Glutamatergic neuron (in vitro differentiated cells): ENCODE measurements at regions not wholly inside any gene's neighbourhood (a gene's known extent, or its start where the extent isn't known, plus 50 kb on each side); places are given as distances from the start of the nearest gene placed in this dataset.

Source experiments
- DNase-seq: peaks from one replicate; pipeline ENCODE4 v3.0.0; 2022
- H3K27ac Mint-ChIP-seq: one replicate; pipeline ENCODE4 v1.8.0; 2020; ENCODE audit warnings: mild to moderate bottlenecking, mixed read lengths, inconsistent platforms; ENCODE audit not compliant: unreplicated experiment
- H3K27me3 Mint-ChIP-seq: one replicate; pipeline ENCODE4 v1.8.0; 2020; ENCODE audit warnings: mild to moderate bottlenecking, moderate library complexity, mixed read lengths, inconsistent platforms; ENCODE audit not compliant: unreplicated experiment
- H3K36me3 Mint-ChIP-seq: one replicate; pipeline ENCODE4 v1.8.0; 2020; ENCODE audit warnings: mild to moderate bottlenecking, mixed read lengths, inconsistent platforms; ENCODE audit not compliant: unreplicated experiment
- H3K4me1 Mint-ChIP-seq: one replicate; pipeline ENCODE4 v1.8.0; 2020; ENCODE audit warnings: mild to moderate bottlenecking, low read depth, mixed read lengths, inconsistent platforms; ENCODE audit not compliant: unreplicated experiment
- H3K4me3 Mint-ChIP-seq: one replicate; pipeline ENCODE4 v1.8.0; 2020; ENCODE audit warnings: mild to moderate bottlenecking, mixed read lengths, inconsistent platforms; ENCODE audit not compliant: unreplicated experiment
- H3K9me3 Mint-ChIP-seq: one replicate; pipeline ENCODE4 v1.8.0; 2020; ENCODE audit warnings: mild to moderate bottlenecking, moderate library complexity, mixed read lengths, inconsistent platforms; ENCODE audit not compliant: unreplicated experiment
- CTCF ChIP-seq: fragments of 200-600 bp; sonication (generic); IDR thresholded peaks from one replicate; pipeline ENCODE4 v1.5.0; 2021; ENCODE audit not compliant: partially characterized antibody, unreplicated experiment

- Mint-ChIP-seq H3K4me3 (no peak overlapping the region), H3K27me3 (peaks cover 4% of the 10 kb centered on the region), H3K36me3 (no peaks in the 10 kb centered on the region), H3K9me3 (peaks cover 3% of the 10 kb centered on the region), H3K4me1 (no peaks in the 10 kb centered on the region), H3K27ac (no peak overlapping the region)
- no peak for TF ChIP-seq CTCF
- peak; percentile 28 for DNase-seq
Observed at GRCh38 chr12:118763234-118763633, 218.1 kb upstream of the SRRM4 start.

- H3K27me3 Mint-ChIP-seq, result peaks cover 14% of the 10 kb centered on the region
- peaks cover 4% of the 10 kb centered on the region for H3K36me3 Mint-ChIP-seq
- peaks cover 6% of the 10 kb centered on the region for H3K9me3 Mint-ChIP-seq
- peak overlapping the region; percentile 96 for H3K27ac Mint-ChIP-seq
- DNase-seq, result peak; percentile 85
- peaks cover 20% of the 10 kb centered on the region for H3K4me1 Mint-ChIP-seq
- TF ChIP-seq CTCF, result no peak
- H3K4me3 Mint-ChIP-seq, result peak overlapping the region; percentile 95
Observed at GRCh38 chr12:118773956-118774723, 207.2 kb upstream of the SRRM4 start.

GRCh38 chr12:118777504-118777903 lies 203.8 kb upstream of the SRRM4 start:
- DNase-seq, result no peak
- no peak for TF ChIP-seq CTCF
- H3K9me3 Mint-ChIP-seq, result peaks cover 5% of the 10 kb centered on the region
- no peak overlapping the region for H3K4me3 Mint-ChIP-seq
- peaks cover 11% of the 10 kb centered on the region for H3K27me3 Mint-ChIP-seq
- no peak overlapping the region for H3K27ac Mint-ChIP-seq
- peaks cover 3% of the 10 kb centered on the region for H3K36me3 Mint-ChIP-seq
- peaks cover 20% of the 10 kb centered on the region for H3K4me1 Mint-ChIP-seq

- H3K9me3 Mint-ChIP-seq, result peaks cover 4% of the 10 kb centered on the region
- no peak for DNase-seq
- peaks cover 20% of the 10 kb centered on the region for H3K4me1 Mint-ChIP-seq
- no peak for TF ChIP-seq CTCF
- H3K4me3 Mint-ChIP-seq, result no peak overlapping the region
- H3K36me3 Mint-ChIP-seq, result no peaks in the 10 kb centered on the region
- H3K27ac Mint-ChIP-seq, result no peak overlapping the region
- H3K27me3 Mint-ChIP-seq, result peaks cover 11% of the 10 kb centered on the region
Observed at GRCh38 chr12:118778077-118778476, 203.3 kb upstream of the SRRM4 start.

- no peak for DNase-seq
- peaks cover 2% of the 10 kb centered on the region for H3K9me3 Mint-ChIP-seq
- H3K4me1 Mint-ChIP-seq, result peaks cover 10% of the 10 kb centered on the region
- H3K27me3 Mint-ChIP-seq, result peaks cover 4% of the 10 kb centered on the region
- TF ChIP-seq CTCF, result no peak
- no peak overlapping the region for H3K4me3 Mint-ChIP-seq
- H3K27ac Mint-ChIP-seq, result no peak overlapping the region
- peaks cover 5% of the 10 kb centered on the region for H3K36me3 Mint-ChIP-seq
Observed at GRCh38 chr12:118780939-118781338, 200.4 kb upstream of the SRRM4 start.
